PC-3 (cell line): ENCODE measurements at regions not wholly inside any gene's neighbourhood (a gene's known extent, or its start where the extent isn't known, plus 50 kb on each side); places are given as distances from the start of the nearest gene placed in this dataset.

Experiments used
- ATAC-seq: fragments of 200-7000 bp; cut with Tn5 transposase; 2 replicates; pipeline ENCODE4 v1.9.1; 2020; ENCODE audit warnings: mild to moderate bottlenecking, moderate library complexity
- BruUV-seq: library from RNA; stranded (reverse); fragments of 400-500 nt; replicated peaks from 2 replicates; lab custom pipeline; 2021; lab: Mats Ljungman, UMichigan
- CTCF ChIA-PET: fragments of 300-600 bp; sonication (Branson Sonifier 250); formaldehyde crosslinking; loops from one replicate; lab custom pipeline; 2022; ENCODE audit warnings: antibody characterized with exemption; lab: Charles Lee
- POLR2A ChIA-PET: fragments of 300-600 bp; sonication (Branson Sonifier 250); formaldehyde crosslinking; loops from one replicate; lab custom pipeline; 2022; ENCODE audit warnings: antibody characterized with exemption; ENCODE audit not compliant: unreplicated experiment; lab: Charles Lee
- DNase-seq: peaks from one replicate; pipeline ENCODE4 v3.0.0-alpha.2; 2015
- H2AFZ ChIP-seq: fragments of 300-600 bp; sonication (generic); 2 replicates; pipeline ENCODE4 v1.6.0; 2016; ENCODE audit warnings: antibody characterized with exemption, low read length
- H3F3A ChIP-seq: fragments of 300-600 bp; sonication (generic); one replicate; pipeline ENCODE4 v1.6.0; 2017; ENCODE audit warnings: antibody characterized with exemption, low read length, control low read depth, mild to moderate bottlenecking; ENCODE audit not compliant: unreplicated experiment
- H3K27ac ChIP-seq: fragments of 300-600 bp; sonication (generic); 2 replicates; pipeline ENCODE4 v1.5.1; 2016; ENCODE audit warnings: mild to moderate bottlenecking, low read length
- H3K27me3 ChIP-seq: fragments of 300-600 bp; sonication (generic); 2 replicates; pipeline ENCODE4 v1.6.1; 2016; ENCODE audit warnings: low read length, mixed read lengths
- H3K36me3 ChIP-seq: fragments of 300-600 bp; sonication (generic); 2 replicates; pipeline ENCODE4 v1.6.1; 2016; ENCODE audit warnings: low read depth, mixed run types, low read length, mixed read lengths
- H3K4me1 ChIP-seq: fragments of 300-600 bp; sonication (generic); 2 replicates; pipeline ENCODE4 v1.5.1; 2016; ENCODE audit warnings: low read length; ENCODE audit not compliant: insufficient read depth
- H3K4me2 ChIP-seq: fragments of 300-600 bp; sonication (generic); 2 replicates; pipeline ENCODE4 v1.6.0; 2016; ENCODE audit warnings: low read length
- H3K4me3 ChIP-seq: fragments of 300-600 bp; sonication (generic); 2 replicates; pipeline ENCODE4 v1.5.1; 2016; ENCODE audit warnings: mild to moderate bottlenecking, low read length, mixed read lengths
- H3K79me2 ChIP-seq: fragments of 300-600 bp; sonication (generic); 2 replicates; pipeline ENCODE4 v1.6.1; 2017; ENCODE audit warnings: low read length, mixed read lengths
- H3K9ac ChIP-seq: fragments of 300-600 bp; sonication (generic); 2 replicates; pipeline ENCODE4 v1.6.0; 2016; ENCODE audit warnings: mild to moderate bottlenecking, low read length
- H3K9me2 ChIP-seq: fragments of 300-600 bp; sonication (generic); replicated peaks from 2 replicates; pipeline ENCODE4 v1.6.1; 2016; ENCODE audit warnings: mixed run types, low read length, mixed read lengths
- H3K9me3 ChIP-seq: fragments of 300-600 bp; sonication (generic); 2 replicates; pipeline ENCODE4 v1.6.1; 2016; ENCODE audit warnings: low read length, mixed read lengths
- H4K20me1 ChIP-seq: fragments of 300-600 bp; sonication (generic); 2 replicates; pipeline ENCODE4 v1.6.1; 2016; ENCODE audit warnings: low read length, mixed read lengths
- CTCF ChIP-seq: fragments of 300-600 bp; sonication (generic); conservative IDR thresholded peaks from 2 replicates; pipeline ENCODE4 v1.5.1; 2017; ENCODE audit warnings: antibody characterized with exemption, low read depth, mild to moderate bottlenecking, low read length
- EZH2 ChIP-seq: fragments of 300-600 bp; sonication (generic); IDR thresholded peaks from one replicate; pipeline ENCODE4 v1.6.1; 2017; ENCODE audit warnings: antibody characterized with exemption, mild to moderate bottlenecking, low read length; ENCODE audit not compliant: unreplicated experiment
- EZH2phosphoT487 ChIP-seq: fragments of 300-600 bp; sonication (generic); IDR thresholded peaks from 2 replicates; pipeline ENCODE4 v1.6.1; 2018; ENCODE audit warnings: mild to moderate bottlenecking, antibody characterized with exemption, low read length, borderline replicate concordance
- intact Hi-C: fragments of 100-400 bp; cut with micrococcal nuclease; formaldehyde crosslinking; loops from 2 replicates; pipeline ENCODE4 v1.9.0; 2023

- no peak overlapping the region for H3K4me2 ChIP-seq
- H4K20me1 ChIP-seq, result no peaks in the 10 kb centered on the region
- BruUV-seq, result no TSS peak
- no peaks in the 10 kb centered on the region for H3K9me2 ChIP-seq
- DNase-seq (no peak), ATAC-seq (no peak)
- POLR2A ChIA-PET, result no interaction called here
- peaks cover 33% of the 10 kb centered on the region for H3K27me3 ChIP-seq
- H3K79me2 ChIP-seq, result no peaks in the 10 kb centered on the region
- TF ChIP-seq EZH2 (no peak), EZH2phosphoT487 (no peak), CTCF (no peak)
- H3K4me3 ChIP-seq, result no peak overlapping the region
- no peak overlapping the region for H2AFZ ChIP-seq
- CTCF ChIA-PET, result no interaction called here
- no peaks in the 10 kb centered on the region for H3F3A ChIP-seq
- H3K36me3 ChIP-seq, result no peaks in the 10 kb centered on the region
- intact Hi-C loops, result no loop called here
- H3K9me3 ChIP-seq, result no peaks in the 10 kb centered on the region
- no peak overlapping the region for H3K9ac ChIP-seq
- no peaks in the 10 kb centered on the region for H3K4me1 ChIP-seq
- H3K27ac ChIP-seq, result no peak overlapping the region
These were observed 72.1 kb upstream of the AVPR1A start for GRCh38 chr12:63223128-63223527.

- ATAC-seq, result no peak
- Histone ChIP-seq H3K4me2 (no peak overlapping the region), H3K9me2 (no peaks in the 10 kb centered on the region), H3K79me2 (no peaks in the 10 kb centered on the region), H3K27ac (no peak overlapping the region), H2AFZ (no peak overlapping the region), H3K4me1 (no peaks in the 10 kb centered on the region), H4K20me1 (no peaks in the 10 kb centered on the region), H3K9ac (no peak overlapping the region), H3K27me3 (peaks cover 39% of the 10 kb centered on the region), H3F3A (no peaks in the 10 kb centered on the region), H3K4me3 (no peak overlapping the region), H3K9me3 (no peaks in the 10 kb centered on the region), H3K36me3 (no peaks in the 10 kb centered on the region)
- intact Hi-C loops, result no loop called here
- no peak for TF ChIP-seq CTCF
- no peak for TF ChIP-seq EZH2phosphoT487
- no peak for TF ChIP-seq EZH2
- DNase-seq, result no peak
- BruUV-seq, result no TSS peak
- ChIA-PET CTCF (no interaction called here), POLR2A (no interaction called here)
These were observed 71.6 kb upstream of the AVPR1A start for GRCh38 chr12:63222582-63222981.

GRCh38 chr12:63220921-63221320, 69.9 kb upstream of the AVPR1A start:
- H3K4me2 ChIP-seq, result no peak overlapping the region
- no peak overlapping the region for H3K4me3 ChIP-seq
- intact Hi-C loops, result no loop called here
- DNase-seq, result no peak
- CTCF ChIA-PET, result no interaction called here
- no TSS peak for BruUV-seq
- POLR2A ChIA-PET, result no interaction called here
- TF ChIP-seq CTCF (0 out of 2 replicates have a peak, but pooled peaks have one; percentile 19), EZH2 (no peak), EZH2phosphoT487 (no peak)
- no peaks in the 10 kb centered on the region for H3F3A ChIP-seq
- no peaks in the 10 kb centered on the region for H3K4me1 ChIP-seq
- no peaks in the 10 kb centered on the region for H3K79me2 ChIP-seq
- no peaks in the 10 kb centered on the region for H3K9me2 ChIP-seq
- H3K27ac ChIP-seq, result no peak overlapping the region
- no peak for ATAC-seq
- no peak overlapping the region for H3K9ac ChIP-seq
- H3K9me3 ChIP-seq, result no peaks in the 10 kb centered on the region
- H4K20me1 ChIP-seq, result no peaks in the 10 kb centered on the region
- H2AFZ ChIP-seq, result no peak overlapping the region
- no peaks in the 10 kb centered on the region for H3K36me3 ChIP-seq
- peaks cover 45% of the 10 kb centered on the region for H3K27me3 ChIP-seq
